ENCODE measurements at regions not wholly inside any gene's neighbourhood (a gene's known extent, or its start where the extent isn't known, plus 50 kb on each side); places are given as distances from the start of the nearest gene placed in this dataset.

GRCh38 chr7:18213652-18214051, 186.0 kb upstream of the PRPS1L1 start:
- H3K36me3 ChIP-seq (replicated peaks in 1 of 2; ENCODE audit: control insufficient read depth in 1 of 2, insufficient read depth in 2 of 2, low read length in 2 of 2): no peaks in the 10 kb centered on the region
- BruUV-seq (replicated peaks): no TSS peak
- TF ChIP-seq ZNF746 (CRISPR knock-in tag; IDR thresholded peaks at IDR 0.05) (no peak), HMG20A (CRISPR knock-in tag; IDR thresholded peaks at IDR 0.05; ENCODE audit: borderline replicate concordance) (no peak), DPF2 (CRISPR knock-in tag; IDR thresholded peaks at IDR 0.05; ENCODE audit: borderline replicate concordance, low read depth) (no peak), ZFP36L2 (CRISPR knock-in tag; IDR thresholded peaks at IDR 0.05) (no peak), MBNL3 (CRISPR knock-in tag; conservative IDR thresholded peaks at IDR 0.05) (no peak), ZBTB38 (CRISPR knock-in tag; IDR thresholded peaks at IDR 0.05) (no peak)
- ChIA-PET CTCF (ENCODE audit: low intra/inter-chr PET ratio, low total read pairs) (no interaction called here), POLR2A (no interaction called here)
- WGBS (ENCODE audit: low lambda C conversion rate): 7% methylated on average over 1 of the region's 1 CpG
- DNase-seq (ENCODE audit: low spot score): no peak
- no peak overlapping the region for H2AFZ ChIP-seq (ENCODE audit: low read length)
- H3K9ac ChIP-seq (ENCODE audit: insufficient read depth, low read depth, low read length): no peak overlapping the region
- H3K4me1 ChIP-seq (ENCODE audit: insufficient read depth, low read length): no peaks in the 10 kb centered on the region
- no peaks in the 10 kb centered on the region for H3K9me3 ChIP-seq (ENCODE audit: low read length)
- intact Hi-C loops (cut with micrococcal nuclease; ENCODE audit: unreplicated experiment) (no loop called here), in situ Hi-C loops (cut with HindIII; ENCODE audit: extremely low pct_ligation_motif_present, low pct_unique_long_range_greater_than_20kb) (no loop called here)
- H3K4me2 ChIP-seq (ENCODE audit: low read depth, low read length): no peak overlapping the region
- H4K20me1 ChIP-seq (ENCODE audit: insufficient read depth, low read length): no peaks in the 10 kb centered on the region
- no peak for ATAC-seq
- H3K79me2 ChIP-seq (ENCODE audit: insufficient read depth, low read length): no peaks in the 10 kb centered on the region
- H3K27me3 ChIP-seq (ENCODE audit: control insufficient read depth in 1 of 2, insufficient read depth in 2 of 2, low read length in 2 of 2): no peaks in the 10 kb centered on the region
- no peak overlapping the region for H3K4me3 ChIP-seq (replicated peaks in 1 of 3; ENCODE audit: insufficient read depth in 1 of 3, low read depth in 2 of 3, low read length in 3 of 3)
- FAIRE-seq: no peak
- H3K27ac ChIP-seq (ENCODE audit: extremely low read length, insufficient read depth, low read length): no peak overlapping the region

- no peaks in the 10 kb centered on the region for H3K4me1 ChIP-seq (ENCODE audit: insufficient read depth, low read length)
- no peaks in the 10 kb centered on the region for H3K9me3 ChIP-seq (ENCODE audit: low read length)
- no peak overlapping the region for H3K4me3 ChIP-seq (replicated peaks in 1 of 3; ENCODE audit: insufficient read depth in 1 of 3, low read depth in 2 of 3, low read length in 3 of 3)
- no peak overlapping the region for H3K9ac ChIP-seq (ENCODE audit: insufficient read depth, low read depth, low read length)
- ATAC-seq (no peak), FAIRE-seq (no peak), DNase-seq (ENCODE audit: low spot score) (no peak)
- no TSS peak for BruUV-seq (replicated peaks)
- intact Hi-C loops (cut with micrococcal nuclease; ENCODE audit: unreplicated experiment) (no loop called here), in situ Hi-C loops (cut with HindIII; ENCODE audit: extremely low pct_ligation_motif_present, low pct_unique_long_range_greater_than_20kb) (no loop called here)
- CTCF ChIA-PET (ENCODE audit: low intra/inter-chr PET ratio, low total read pairs): no interaction called here
- no peak overlapping the region for H3K27ac ChIP-seq (ENCODE audit: extremely low read length, insufficient read depth, low read length)
- no peaks in the 10 kb centered on the region for H3K79me2 ChIP-seq (ENCODE audit: insufficient read depth, low read length)
- no peak overlapping the region for H2AFZ ChIP-seq (ENCODE audit: low read length)
- H3K27me3 ChIP-seq (ENCODE audit: control insufficient read depth in 1 of 2, insufficient read depth in 2 of 2, low read length in 2 of 2): no peaks in the 10 kb centered on the region
- no peaks in the 10 kb centered on the region for H3K36me3 ChIP-seq (replicated peaks in 1 of 2; ENCODE audit: control insufficient read depth in 1 of 2, insufficient read depth in 2 of 2, low read length in 2 of 2)
- WGBS (ENCODE audit: low lambda C conversion rate): 13% methylated on average over 2 of the region's 2 CpGs
- no peak overlapping the region for H3K4me2 ChIP-seq (ENCODE audit: low read depth, low read length)
- no peaks in the 10 kb centered on the region for H4K20me1 ChIP-seq (ENCODE audit: insufficient read depth, low read length)
- POLR2A ChIA-PET: no interaction called here
- TF ChIP-seq CEBPG (CRISPR knock-in tag; IDR thresholded peaks at IDR 0.05) (no peak), ZBED4 (CRISPR knock-in tag; IDR thresholded peaks at IDR 0.05; ENCODE audit: borderline replicate concordance) (no peak), HCFC1 (IDR thresholded peaks at IDR 0.05; ENCODE audit: low read depth, low read length) (no peak), E2F5 (CRISPR knock-in tag; conservative IDR thresholded peaks at IDR 0.05) (no peak), ZSCAN5A (CRISPR knock-in tag; IDR thresholded peaks at IDR 0.05; ENCODE audit: borderline replicate concordance) (no peak), ZNF230 (CRISPR knock-in tag; IDR thresholded peaks at IDR 0.05) (no peak)
Measured at GRCh38 chr7:18216270-18216669, 188.6 kb upstream of the PRPS1L1 start.
